SK-N-MC (cell line): ENCODE measurements at regions not wholly inside any gene's neighbourhood (a gene's known extent, or its start where the extent isn't known, plus 50 kb on each side); places are given as distances from the start of the nearest gene placed in this dataset.

Experiments used
- EZH2 ChIP-seq: fragments of 200-600 bp; sonication (generic); IDR thresholded peaks from one replicate; pipeline ENCODE4 v1.6.1; 2017; ENCODE audit warnings: antibody characterized with exemption
- FOXP2 ChIP-seq: optimal IDR thresholded peaks from 2 replicates; pipeline ENCODE3; 2011; ENCODE audit warnings: mild to moderate bottlenecking, moderate library complexity; ENCODE audit not compliant: insufficient read depth; ENCODE audit errors: extremely low read length, control extremely low read depth
- POLR2AphosphoS5 ChIP-seq: IDR thresholded peaks from 2 replicates; pipeline ENCODE4 v1.6.1; 2012; ENCODE audit warnings: mild to moderate bottlenecking, low read depth, low read length, borderline replicate concordance

- TF ChIP-seq POLR2AphosphoS5, result no peak
- no peak for TF ChIP-seq EZH2
- no peak for TF ChIP-seq FOXP2
Measured at GRCh38 chr7:17422966-17423365, 124.5 kb downstream of the AHR start.
